D721Med (cell line): ENCODE measurements at regions not wholly inside any gene's neighbourhood (a gene's known extent, or its start where the extent isn't known, plus 50 kb on each side); places are given as distances from the start of the nearest gene placed in this dataset.
"Not testable (repeated sequence)": the region's sequence is repeated elsewhere in the genome, so short reads cannot be mapped to it uniquely, and the experiment has no call there.

Source experiments
- DNase-seq: peaks from one replicate; pipeline ENCODE4 v3.0.0; 2011; ENCODE audit warnings: low spot score; ENCODE audit not compliant: insufficient read length
- FAIRE-seq: peaks from 2 replicates; lab custom pipeline; 2011; peaks lifted over from hg19 to GRCh38; lab: Jason Lieb, UNC
- TF ChIP-seq, protein P1 (sequence below): IDR thresholded peaks from 2 replicates; pipeline ENCODE4 v1.5.1; 2012; ENCODE audit warnings: mild to moderate bottlenecking, control low read depth; ENCODE audit not compliant: insufficient read depth; ENCODE audit errors: missing control alignments

DNA sequence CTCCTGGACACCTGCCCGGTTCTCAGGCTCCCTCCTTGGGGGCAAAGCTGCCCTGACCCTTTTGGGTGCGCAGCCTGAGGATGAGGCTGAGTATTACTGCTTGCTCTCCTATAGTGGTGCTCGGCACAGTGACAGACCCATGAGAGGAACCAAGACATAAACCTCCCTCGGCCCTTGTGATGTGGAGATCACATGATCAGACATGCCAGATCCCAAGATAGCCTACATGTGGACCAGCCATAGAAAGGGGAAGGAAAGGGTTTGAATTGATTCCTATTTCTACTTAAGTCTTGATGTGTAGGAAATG, 125.3 kb downstream of the VPREB1 start:
- FAIRE-seq (no peak), DNase-seq (no peak)
- TF ChIP-seq, protein P1, sequence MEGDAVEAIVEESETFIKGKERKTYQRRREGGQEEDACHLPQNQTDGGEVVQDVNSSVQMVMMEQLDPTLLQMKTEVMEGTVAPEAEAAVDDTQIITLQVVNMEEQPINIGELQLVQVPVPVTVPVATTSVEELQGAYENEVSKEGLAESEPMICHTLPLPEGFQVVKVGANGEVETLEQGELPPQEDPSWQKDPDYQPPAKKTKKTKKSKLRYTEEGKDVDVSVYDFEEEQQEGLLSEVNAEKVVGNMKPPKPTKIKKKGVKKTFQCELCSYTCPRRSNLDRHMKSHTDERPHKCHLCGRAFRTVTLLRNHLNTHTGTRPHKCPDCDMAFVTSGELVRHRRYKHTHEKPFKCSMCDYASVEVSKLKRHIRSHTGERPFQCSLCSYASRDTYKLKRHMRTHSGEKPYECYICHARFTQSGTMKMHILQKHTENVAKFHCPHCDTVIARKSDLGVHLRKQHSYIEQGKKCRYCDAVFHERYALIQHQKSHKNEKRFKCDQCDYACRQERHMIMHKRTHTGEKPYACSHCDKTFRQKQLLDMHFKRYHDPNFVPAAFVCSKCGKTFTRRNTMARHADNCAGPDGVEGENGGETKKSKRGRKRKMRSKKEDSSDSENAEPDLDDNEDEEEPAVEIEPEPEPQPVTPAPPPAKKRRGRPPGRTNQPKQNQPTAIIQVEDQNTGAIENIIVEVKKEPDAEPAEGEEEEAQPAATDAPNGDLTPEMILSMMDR: no peak

DNA sequence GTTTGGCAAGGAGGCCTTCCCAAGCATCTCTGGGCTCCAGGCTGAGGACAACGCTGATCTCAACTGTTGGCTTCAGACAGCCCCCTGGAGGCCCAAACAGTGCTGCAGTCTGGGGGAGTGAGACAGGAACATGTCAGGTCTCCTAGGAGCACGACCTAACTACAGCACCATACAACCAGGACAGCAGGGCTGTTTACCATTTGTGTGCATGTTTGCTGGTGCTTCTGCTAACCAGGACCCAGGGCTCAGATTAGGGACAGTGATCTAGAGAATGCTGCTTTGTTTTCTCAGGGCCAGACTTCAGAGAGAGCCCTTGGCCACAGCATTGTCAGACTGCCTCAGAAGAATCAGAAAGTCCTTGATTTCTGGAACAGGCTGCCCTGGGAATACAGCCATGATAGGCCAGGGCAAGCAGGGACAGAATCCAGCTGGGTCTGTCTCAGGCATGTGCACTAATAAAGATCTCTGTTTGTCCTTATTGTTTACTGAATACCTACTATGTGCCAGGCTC, 126.5 kb downstream of the VPREB1 start:
- FAIRE-seq (no peak), DNase-seq (no peak)
- TF ChIP-seq, protein P1: no peak

DNA sequence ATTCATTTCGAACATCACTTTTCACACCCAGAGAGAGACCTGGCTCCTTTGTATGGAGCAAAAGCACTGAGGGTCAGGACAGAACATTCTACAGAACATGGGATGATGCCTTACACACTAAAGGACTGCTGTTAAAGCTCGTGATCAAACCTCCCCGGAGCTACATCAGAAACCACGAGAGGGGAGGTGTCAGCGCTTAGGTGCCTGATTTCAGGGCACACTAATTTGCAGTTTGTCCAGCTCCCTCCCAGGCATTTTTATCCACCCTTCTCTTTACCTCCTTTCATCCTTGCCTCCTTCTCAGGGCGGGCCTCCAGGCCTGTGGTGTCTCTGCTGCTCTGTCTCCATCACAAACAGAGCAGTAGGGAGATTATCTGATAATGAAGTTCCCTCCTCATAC, 127.5 kb downstream of the VPREB1 start:
- FAIRE-seq: no peak
- TF ChIP-seq, protein P1: no peak
- no peak for DNase-seq

DNA sequence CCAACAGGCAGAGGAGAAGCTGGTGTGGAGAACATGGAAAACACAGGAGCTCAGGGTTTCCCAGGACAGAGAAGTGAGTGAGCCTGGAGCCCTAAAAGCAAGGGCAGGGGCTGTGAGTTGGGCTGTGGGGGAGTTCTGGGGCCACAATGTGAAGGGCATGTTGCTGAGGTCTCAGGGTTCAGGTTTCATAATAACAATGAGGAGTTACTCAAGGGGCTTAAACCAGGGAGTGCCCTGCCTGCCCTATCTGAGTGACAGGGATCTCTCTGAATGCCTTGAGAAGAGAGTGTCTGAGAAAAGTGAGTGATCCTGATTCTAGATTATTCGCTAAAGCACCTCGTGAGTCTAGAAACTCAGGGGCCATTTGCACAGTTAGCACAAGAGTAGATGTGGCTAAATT, 129.6 kb downstream of the VPREB1 start:
- TF ChIP-seq, protein P1: no peak
- no peak for FAIRE-seq
- DNase-seq: no peak

DNA sequence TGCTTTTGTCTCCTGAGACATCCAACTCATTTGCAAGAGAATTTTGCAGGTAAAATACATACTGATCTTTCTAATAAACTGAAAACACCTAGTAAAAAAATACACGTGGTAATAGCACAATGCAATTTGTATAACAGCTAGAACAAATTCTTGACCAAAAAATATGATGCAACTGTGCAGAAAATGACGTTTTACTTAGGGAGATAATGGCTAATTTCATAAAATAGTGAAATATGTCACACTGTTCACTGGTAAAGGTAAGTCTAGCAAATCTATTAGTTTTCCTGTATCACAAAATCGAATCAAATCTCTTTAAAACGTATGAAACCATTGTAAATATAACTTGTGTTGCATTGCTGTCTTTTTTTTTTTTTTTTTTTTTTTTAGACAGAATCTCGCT, 130.0 kb downstream of the VPREB1 start:
- no peak for DNase-seq
- FAIRE-seq: no peak
- TF ChIP-seq, protein P1: no peak

DNA sequence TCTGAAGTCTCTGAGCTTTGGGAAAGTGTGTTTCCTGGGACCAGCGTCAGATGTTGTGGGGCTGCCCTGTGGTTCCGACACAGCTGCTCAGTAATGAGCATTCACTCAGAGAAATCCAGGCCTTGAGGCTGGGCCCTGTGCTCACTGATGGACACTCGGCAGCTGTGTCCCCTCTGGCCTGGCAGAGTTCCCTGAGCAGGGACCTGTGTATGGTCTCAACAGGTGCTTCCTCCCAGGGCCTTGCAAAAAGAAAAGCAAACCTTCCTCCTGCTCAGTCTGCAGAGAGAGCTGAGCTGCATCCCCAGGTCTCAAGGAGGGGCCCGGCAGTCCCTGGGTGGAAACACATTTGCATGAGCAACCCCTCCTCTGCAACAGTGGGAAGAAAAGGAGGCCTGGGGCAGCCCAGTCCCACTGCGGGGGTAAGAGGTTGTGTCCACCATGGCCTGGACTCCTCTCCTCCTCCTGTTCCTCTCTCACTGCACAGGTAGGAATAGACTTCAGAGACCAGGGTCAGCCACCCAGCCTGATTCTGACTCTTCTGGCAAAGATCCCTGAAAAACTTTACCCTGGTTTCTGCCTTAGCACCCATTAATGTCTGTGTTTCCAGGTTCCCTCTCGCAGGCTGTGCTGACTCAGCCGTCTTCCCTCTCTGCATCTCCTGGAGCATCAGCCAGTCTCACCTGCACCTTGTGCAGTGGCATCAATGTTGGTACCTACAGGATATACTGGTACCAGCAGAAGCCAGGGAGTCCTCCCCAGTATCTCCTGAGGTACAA, 131.2 kb downstream of the VPREB1 start:
- DNase-seq (no peak), FAIRE-seq (no peak)
- TF ChIP-seq, protein P1: no peak

DNA sequence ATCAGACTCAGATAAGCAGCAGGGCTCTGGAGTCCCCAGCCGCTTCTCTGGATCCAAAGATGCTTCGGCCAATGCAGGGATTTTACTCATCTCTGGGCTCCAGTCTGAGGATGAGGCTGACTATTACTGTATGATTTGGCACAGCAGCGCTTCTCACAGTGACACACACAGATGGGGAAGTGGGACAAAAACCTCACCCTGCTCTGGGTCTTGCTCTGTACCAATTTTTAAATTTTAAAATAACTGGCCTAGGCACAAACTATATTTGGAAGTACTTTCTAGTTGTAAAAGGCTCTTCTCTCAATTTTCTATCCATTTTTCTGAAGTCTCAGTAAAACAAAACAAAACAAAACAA, 131.7 kb downstream of the VPREB1 start:
- FAIRE-seq (no peak), DNase-seq (no peak)

DNA sequence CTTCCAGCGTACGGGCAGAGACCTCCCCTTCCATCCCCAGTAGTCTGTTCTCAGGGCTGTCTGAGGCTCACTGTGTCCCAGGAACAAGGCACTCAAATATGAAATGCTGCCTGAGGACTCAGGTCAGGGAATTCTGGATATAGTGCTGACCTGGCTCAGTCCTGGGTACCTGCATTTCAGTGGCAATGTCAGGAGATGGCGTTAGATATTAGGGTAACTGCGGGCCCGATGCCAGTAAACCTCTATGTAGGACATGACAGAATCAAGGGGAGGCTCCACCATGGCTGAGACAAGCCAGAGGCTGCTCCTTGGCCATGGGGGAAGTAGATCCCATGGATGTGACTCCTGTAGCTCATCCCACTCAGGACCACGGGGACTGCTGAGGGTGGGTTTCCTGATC, 131.7 kb downstream of the ZNF280B start:
- not testable (repeated sequence) for DNase-seq, FAIRE-seq

More for the DNA sequence above, 131.7 kb downstream of the VPREB1 start:
- TF ChIP-seq, protein P1: no peak
